Trophoblast cell (in vitro differentiated cells and primary cell): ENCODE measurements at regions not wholly inside any gene's neighbourhood (a gene's known extent, or its start where the extent isn't known, plus 50 kb on each side); places are given as distances from the start of the nearest gene placed in this dataset.

ENCODE experiments used
- DNase-seq, 2 donors: peaks; one replicate each; pipeline ENCODE4 v3.0.0-alpha.2; 2016
- H2AFZ ChIP-seq: 2 replicates; pipeline ENCODE4 v1.6.1; 2013; ENCODE audit warnings: low read length, moderate library complexity, mild to moderate bottlenecking; ENCODE audit not compliant: insufficient read depth, poor library complexity
- H2AK5ac ChIP-seq: 2 replicates; pipeline ENCODE4 v1.6.1; 2013; ENCODE audit warnings: mild to moderate bottlenecking, low read length
- H2BK120ac ChIP-seq: 2 replicates; pipeline ENCODE4 v1.6.1; 2013; ENCODE audit warnings: low read length, mild to moderate bottlenecking, moderate library complexity; ENCODE audit not compliant: insufficient read depth, poor library complexity
- H2BK12ac ChIP-seq: 2 replicates; pipeline ENCODE4 v1.6.1; 2013; ENCODE audit warnings: mild to moderate bottlenecking, low read length, moderate library complexity
- H2BK5ac ChIP-seq: 2 replicates; pipeline ENCODE4 v1.6.1; 2013; ENCODE audit warnings: low read length, low read depth, moderate library complexity, mild to moderate bottlenecking; ENCODE audit not compliant: poor library complexity
- H3K14ac ChIP-seq: 2 replicates; pipeline ENCODE4 v1.6.1; 2013; ENCODE audit warnings: mild to moderate bottlenecking, low read length
- H3K18ac ChIP-seq: 2 replicates; pipeline ENCODE4 v1.6.1; 2013; ENCODE audit warnings: mild to moderate bottlenecking, low read length
- H3K23ac ChIP-seq: 2 replicates; pipeline ENCODE4 v1.6.1; 2013; ENCODE audit warnings: low read length
- H3K27ac ChIP-seq: 2 replicates; pipeline ENCODE4 v1.5.1; 2013; ENCODE audit warnings: low read depth, mild to moderate bottlenecking, inconsistent platforms, low read length, moderate library complexity
- H3K27me3 ChIP-seq: 2 replicates; pipeline ENCODE4 v1.6.1; 2013; ENCODE audit warnings: inconsistent platforms, mild to moderate bottlenecking, low read length, moderate library complexity; ENCODE audit not compliant: insufficient read depth
- H3K36me3 ChIP-seq, 2 experiments: 1 replicate in 1 of 2; 2 replicates in 1 of 2; pipeline ENCODE4 v1.6.1; 2013; ENCODE audit warnings: low read length in 2 of 2, mild to moderate bottlenecking in 2 of 2, moderate library complexity in 1 of 2; ENCODE audit not compliant: insufficient read depth in 2 of 2, control insufficient read depth in 1 of 2
- H3K4ac ChIP-seq: 2 replicates; pipeline ENCODE4 v1.6.1; 2013; ENCODE audit warnings: low read depth, mild to moderate bottlenecking, low read length, moderate library complexity
- H3K4me1 ChIP-seq, 2 experiments: 1 replicate in 1 of 2; 2 replicates in 1 of 2; pipeline ENCODE4 v1.6.1; 2013; ENCODE audit warnings: low read length in 2 of 2, mild to moderate bottlenecking in 2 of 2, moderate library complexity in 1 of 2; ENCODE audit not compliant: insufficient read depth in 2 of 2, control insufficient read depth in 1 of 2
- H3K4me2 ChIP-seq: 2 replicates; pipeline ENCODE4 v1.6.1; 2013; ENCODE audit warnings: inconsistent platforms, mild to moderate bottlenecking, low read length, moderate library complexity
- H3K4me3 ChIP-seq: 2 replicates; pipeline ENCODE4 v1.5.1; 2013; ENCODE audit warnings: mild to moderate bottlenecking, low read depth, low read length, inconsistent platforms
- H3K79me1 ChIP-seq: one replicate; pipeline ENCODE4 v1.6.1; 2013; ENCODE audit warnings: low read length
- H3K79me2 ChIP-seq: 2 replicates; pipeline ENCODE4 v1.6.1; 2013; ENCODE audit warnings: low read length, mild to moderate bottlenecking; ENCODE audit not compliant: control insufficient read depth, insufficient read depth, poor library complexity
- H3K9ac ChIP-seq: 2 replicates; pipeline ENCODE4 v1.6.1; 2013; ENCODE audit warnings: mild to moderate bottlenecking, low read length
- H3K9me3 ChIP-seq: 2 replicates; pipeline ENCODE4 v1.6.1; 2013; ENCODE audit warnings: low read depth, mild to moderate bottlenecking, control low read depth, inconsistent platforms, low read length; ENCODE audit not compliant: insufficient read depth
- H4K12ac ChIP-seq: 2 replicates; pipeline ENCODE4 v1.6.1; 2013; ENCODE audit warnings: low read depth, mild to moderate bottlenecking, low read length, moderate library complexity
- H4K8ac ChIP-seq: 2 replicates; pipeline ENCODE4 v1.6.1; 2013; ENCODE audit warnings: low read depth, mild to moderate bottlenecking, low read length, moderate library complexity
- H4K91ac ChIP-seq: one replicate; pipeline ENCODE4 v1.6.1; 2013; ENCODE audit warnings: low read depth, mild to moderate bottlenecking, low read length, moderate library complexity
- WGBS: extraction: QIAGEN DNeasy Blood & Tissue Kit; methylation state at CpG from one replicate; pipeline ENCODE4 v1.1.7; 2013; ENCODE audit warnings: missing lambda C conversion rate; ENCODE audit not compliant: insufficient read length, insufficient coverage; ENCODE audit errors: extremely low coverage; 5-methylcytosine and 5-hydroxymethylcytosine counted together

DNA sequence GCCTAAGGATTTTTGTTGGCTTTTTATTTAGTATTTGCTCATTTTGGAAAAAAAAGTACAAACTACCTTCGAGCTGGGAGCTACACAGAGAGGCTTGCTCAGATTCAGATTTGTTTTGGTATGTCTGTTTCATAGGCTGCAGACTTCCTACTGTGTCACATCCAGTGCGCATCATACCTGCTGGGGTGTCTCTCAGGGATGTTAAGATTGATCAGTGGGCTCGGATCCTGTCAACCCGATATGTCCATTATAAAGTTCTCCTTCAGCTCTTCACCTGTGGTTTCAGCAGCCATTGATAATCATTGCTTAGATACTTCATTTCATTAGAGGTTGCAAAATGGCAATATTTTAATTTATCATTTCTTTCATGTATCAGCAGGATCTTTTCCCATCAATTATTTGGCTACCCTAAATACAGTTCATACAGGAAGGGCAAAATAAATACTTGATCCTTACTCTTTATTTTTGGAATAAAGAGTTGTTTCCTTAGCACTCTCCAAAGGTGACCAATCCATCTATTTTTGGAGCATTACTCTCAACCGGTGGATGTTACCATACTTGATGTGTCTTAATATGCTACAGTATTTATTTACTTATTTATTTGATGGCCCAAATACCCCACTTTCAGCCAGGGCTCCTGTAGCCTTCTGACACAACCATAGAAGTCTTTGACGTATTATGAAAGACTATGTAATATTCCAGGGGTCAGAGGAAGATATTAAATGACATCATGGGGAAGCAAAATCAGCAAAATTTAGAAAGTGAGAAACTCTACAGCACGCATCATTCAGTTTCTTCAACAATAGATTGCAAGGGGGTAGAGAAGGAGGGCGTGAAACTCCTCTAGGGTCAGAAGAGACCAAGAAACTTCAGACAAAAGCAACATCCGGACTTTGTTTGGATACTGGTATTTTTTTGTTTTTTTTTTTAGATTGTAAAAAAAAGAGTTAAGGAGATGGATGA, 55.3 kb upstream of the HNRNPU start:
- WGBS, result no CpG with 5 or more reads among the region's 9 CpGs
- no peaks in the 10 kb centered on the region for H3K79me2 ChIP-seq
- no peak overlapping the region for H2AFZ ChIP-seq
- H3K36me3 ChIP-seq, result no peaks in the 10 kb centered on the region
- no peak overlapping the region for H3K9ac ChIP-seq
- H2AK5ac ChIP-seq, result no peak overlapping the region
- H3K23ac ChIP-seq, result no peak overlapping the region
- H4K8ac ChIP-seq, result no peak overlapping the region
- no peak overlapping the region for H3K18ac ChIP-seq
- H3K9me3 ChIP-seq, result peaks cover 2% of the 10 kb centered on the region
- no peak overlapping the region for H2BK12ac ChIP-seq
- no peak overlapping the region for H3K4ac ChIP-seq
- H3K27me3 ChIP-seq, result peaks cover 8% of the 10 kb centered on the region
- no peak for DNase-seq
- H3K27ac ChIP-seq, result no peak overlapping the region
- no peak overlapping the region for H3K14ac ChIP-seq
- no peak overlapping the region for H3K4me3 ChIP-seq
- no peak overlapping the region for H2BK120ac ChIP-seq
- H3K4me2 ChIP-seq, result peak overlapping the region; percentile 72
- peaks cover 0 to 2% of the 10 kb centered on the region in 2 experiments for H3K4me1 ChIP-seq
- H4K12ac ChIP-seq, result no peak overlapping the region
- no peaks in the 10 kb centered on the region for H3K79me1 ChIP-seq
- H4K91ac ChIP-seq, result no peak overlapping the region
- no peak overlapping the region for H2BK5ac ChIP-seq

DNA sequence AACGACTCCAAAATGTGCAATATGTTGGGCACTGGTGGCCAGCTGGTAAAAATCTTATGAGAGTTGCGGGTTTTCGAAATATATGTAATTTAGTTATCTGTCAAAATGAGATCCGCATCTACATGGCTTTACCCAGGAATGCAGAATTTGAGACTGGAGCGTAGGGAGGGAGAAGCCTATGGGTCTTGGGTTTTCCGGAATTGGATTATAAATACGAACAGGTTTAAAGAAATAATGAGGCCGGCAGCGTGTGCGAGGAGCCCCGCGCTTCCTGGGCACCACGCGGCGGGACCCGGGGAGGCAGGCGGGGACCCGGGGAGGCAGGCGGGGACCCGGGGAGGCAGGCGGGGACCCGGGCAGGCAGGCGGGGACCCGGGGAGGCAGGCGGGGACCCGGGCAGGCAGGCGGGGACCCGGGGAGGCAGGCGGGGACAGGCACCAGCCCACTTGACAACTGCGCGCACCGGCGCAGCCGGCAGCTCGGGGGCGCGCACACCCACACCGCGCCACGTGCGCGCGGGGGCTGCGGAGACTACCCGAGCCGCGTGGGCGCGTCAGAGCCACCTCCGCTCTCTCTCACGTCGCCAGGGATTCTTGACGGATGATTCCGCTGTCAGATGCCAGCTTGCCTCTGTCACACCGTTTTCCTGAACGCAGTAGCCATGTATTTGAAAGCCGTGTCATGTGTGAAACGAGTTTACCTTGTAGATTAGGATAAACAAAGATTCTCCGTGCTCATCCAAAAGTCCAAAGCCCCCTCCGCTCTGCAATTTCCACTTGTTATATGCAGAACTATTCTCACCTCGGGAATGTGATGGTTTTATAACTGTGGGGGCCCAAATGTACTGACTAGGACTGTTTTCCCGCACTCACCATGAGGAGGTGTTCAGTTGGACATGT, 54.3 kb upstream of the HNRNPU start:
- H3K14ac ChIP-seq, result no peak overlapping the region
- no peak overlapping the region for H2BK5ac ChIP-seq
- no peak overlapping the region for H2BK12ac ChIP-seq
- peak overlapping the region; percentile 35 for H2AFZ ChIP-seq
- H3K9me3 ChIP-seq, result peaks cover 2% of the 10 kb centered on the region
- no CpG with 5 or more reads among the region's 62 CpGs for WGBS
- H3K18ac ChIP-seq, result no peak overlapping the region
- no peak overlapping the region for H3K9ac ChIP-seq
- no peak overlapping the region for H4K8ac ChIP-seq
- H2AK5ac ChIP-seq, result no peak overlapping the region
- H4K12ac ChIP-seq, result no peak overlapping the region
- H3K79me2 ChIP-seq, result no peaks in the 10 kb centered on the region
- no peak overlapping the region for H3K27ac ChIP-seq
- peak overlapping the region; percentile 72 for H3K4me2 ChIP-seq
- DNase-seq, result peak; percentile 39 to 67
- no peaks in the 10 kb centered on the region for H3K36me3 ChIP-seq
- no peak overlapping the region for H3K23ac ChIP-seq
- peaks cover 0 to 2% of the 10 kb centered on the region in 2 experiments for H3K4me1 ChIP-seq
- H4K91ac ChIP-seq, result no peak overlapping the region
- H3K27me3 ChIP-seq, result peaks cover 8% of the 10 kb centered on the region
- H3K79me1 ChIP-seq, result no peaks in the 10 kb centered on the region
- H3K4me3 ChIP-seq, result peak overlapping the region; percentile 64
- no peak overlapping the region for H2BK120ac ChIP-seq
- H3K4ac ChIP-seq, result no peak overlapping the region

DNA sequence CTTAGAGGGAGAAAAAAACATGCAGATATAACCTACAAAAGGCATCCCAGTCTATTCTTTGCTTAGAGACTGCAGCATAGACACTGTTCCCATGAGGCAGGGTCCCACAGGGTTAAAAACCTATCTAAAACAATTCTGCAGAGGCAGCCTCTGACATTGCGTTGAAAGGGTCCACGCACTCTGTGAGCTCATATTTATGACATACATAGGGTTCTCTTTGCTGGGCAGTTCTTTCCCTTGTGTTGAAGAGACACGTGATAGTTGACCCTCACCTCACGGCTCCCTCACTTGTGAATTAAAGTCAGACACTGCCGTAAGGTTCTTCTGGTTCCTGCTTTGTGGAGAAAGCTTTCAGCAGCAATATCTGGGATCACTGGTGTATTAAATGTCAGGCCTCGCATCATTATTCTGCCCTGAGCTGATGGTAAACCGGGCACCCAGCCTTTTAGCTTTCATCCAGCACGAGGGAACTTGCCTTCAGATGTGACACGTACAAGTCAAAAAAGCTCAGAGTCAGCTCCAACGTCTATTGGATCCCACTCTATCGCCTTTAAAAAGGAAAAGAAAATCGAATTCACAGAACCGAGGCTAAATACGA, 52.8 kb upstream of the HNRNPU start:
- H2AFZ ChIP-seq, result no peak overlapping the region
- no peak overlapping the region for H4K91ac ChIP-seq
- no peak overlapping the region for H3K27ac ChIP-seq
- H4K8ac ChIP-seq, result no peak overlapping the region
- no peak overlapping the region for H4K12ac ChIP-seq
- H3K23ac ChIP-seq, result no peak overlapping the region
- H3K27me3 ChIP-seq, result peaks cover 8% of the 10 kb centered on the region
- peaks cover 2% of the 10 kb centered on the region for H3K9me3 ChIP-seq
- no peak overlapping the region for H3K4me3 ChIP-seq
- no peak overlapping the region for H3K4me2 ChIP-seq
- H3K79me1 ChIP-seq, result no peaks in the 10 kb centered on the region
- no peak overlapping the region for H3K18ac ChIP-seq
- H3K36me3 ChIP-seq, result no peaks in the 10 kb centered on the region
- no peak overlapping the region for H3K9ac ChIP-seq
- H2BK5ac ChIP-seq, result no peak overlapping the region
- no peak overlapping the region for H2AK5ac ChIP-seq
- H2BK12ac ChIP-seq, result no peak overlapping the region
- no peaks in the 10 kb centered on the region for H3K79me2 ChIP-seq
- WGBS, result no CpG with 5 or more reads among the region's 14 CpGs
- H3K4ac ChIP-seq, result no peak overlapping the region
- H2BK120ac ChIP-seq, result no peak overlapping the region
- H3K14ac ChIP-seq, result no peak overlapping the region
- DNase-seq, result no peak
- peaks cover 0 to 2% of the 10 kb centered on the region in 2 experiments for H3K4me1 ChIP-seq

DNA sequence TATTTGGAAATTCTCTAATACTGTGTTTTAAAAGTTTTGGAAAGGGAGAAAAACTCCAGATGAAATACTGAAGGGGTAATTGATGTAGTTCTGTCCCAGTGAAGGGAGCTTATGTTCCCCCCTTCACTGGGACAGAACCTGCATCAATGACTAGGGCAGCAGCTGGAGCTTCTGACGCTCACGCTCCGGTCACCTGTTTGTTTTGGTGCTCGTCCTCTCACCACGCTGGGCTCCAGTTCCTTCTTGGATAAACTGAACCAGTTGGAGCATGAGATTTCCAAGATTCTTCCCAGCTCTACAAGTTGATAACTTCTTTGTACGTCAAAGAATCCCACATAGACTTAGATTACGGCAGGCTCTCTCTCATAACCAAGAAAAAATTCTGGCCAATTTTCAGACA, 51.4 kb upstream of the HNRNPU start:
- Histone ChIP-seq H4K12ac (no peak overlapping the region), H2AK5ac (no peak overlapping the region), H3K4ac (no peak overlapping the region), H3K23ac (no peak overlapping the region), H2AFZ (no peak overlapping the region), H3K4me3 (no peak overlapping the region), H3K18ac (no peak overlapping the region), H3K27me3 (peaks cover 8% of the 10 kb centered on the region), H3K4me2 (no peak overlapping the region), H3K36me3 (no peaks in the 10 kb centered on the region), H2BK12ac (no peak overlapping the region), H4K91ac (no peak overlapping the region), H3K14ac (no peak overlapping the region), H4K8ac (no peak overlapping the region), H3K9ac (no peak overlapping the region), H3K4me1 (peaks cover 0 to 2% of the 10 kb centered on the region in 2 experiments), H3K79me1 (no peaks in the 10 kb centered on the region), H3K27ac (no peak overlapping the region), H3K9me3 (peaks cover 2% of the 10 kb centered on the region), H3K79me2 (no peaks in the 10 kb centered on the region), H2BK120ac (no peak overlapping the region), H2BK5ac (no peak overlapping the region)
- no CpG with 5 or more reads among the region's 7 CpGs for WGBS
- no peak for DNase-seq
